HEK293 (cell line): ENCODE measurements at regions not wholly inside any gene's neighbourhood (a gene's known extent, or its start where the extent isn't known, plus 50 kb on each side); places are given as distances from the start of the nearest gene placed in this dataset.

Source experiments
- HOXA7 ChIP-seq: sonication (generic); formaldehyde crosslinking; IDR thresholded peaks from 2 replicates; pipeline ENCODE4 v1.8.1; 2022; ENCODE audit warnings: missing genetic modification reagents, borderline replicate concordance
- KLF1 ChIP-seq: fragments of 450-650 bp; formaldehyde crosslinking; IDR thresholded peaks from 2 replicates; pipeline ENCODE4 v1.5.1; 2016; ENCODE audit warnings: missing biosample characterization, missing genetic modification characterization
- KLF17 ChIP-seq: fragments of 450-650 bp; formaldehyde crosslinking; IDR thresholded peaks from 2 replicates; pipeline ENCODE4 v1.5.1; 2016; ENCODE audit warnings: missing biosample characterization, missing genetic modification characterization
- OSR2 ChIP-seq: fragments of 450-650 bp; formaldehyde crosslinking; IDR thresholded peaks from 2 replicates; pipeline ENCODE4 v1.5.1; 2016; ENCODE audit warnings: missing biosample characterization, missing genetic modification characterization
- OVOL3 ChIP-seq: fragments of 450-650 bp; formaldehyde crosslinking; IDR thresholded peaks from 2 replicates; pipeline ENCODE4 v1.5.1; 2016; ENCODE audit warnings: missing biosample characterization, missing genetic modification characterization
- PRDM6 ChIP-seq: fragments of 450-650 bp; formaldehyde crosslinking; IDR thresholded peaks from 2 replicates; pipeline ENCODE4 v1.5.1; 2017; ENCODE audit warnings: missing biosample characterization, missing genetic modification characterization
- SP3 ChIP-seq: fragments of 450-650 bp; formaldehyde crosslinking; IDR thresholded peaks from 2 replicates; pipeline ENCODE4 v1.5.1; 2016; ENCODE audit warnings: missing biosample characterization, missing genetic modification characterization
- TRIM28 ChIP-seq: IDR thresholded peaks from 2 replicates; pipeline ENCODE4 v1.6.1; 2011; ENCODE audit warnings: low read length, control low read depth, borderline replicate concordance
- ZBTB26 ChIP-seq: fragments of 450-650 bp; formaldehyde crosslinking; optimal IDR thresholded peaks from 2 replicates; pipeline ENCODE3; 2016; ENCODE audit warnings: missing biosample characterization, mild to moderate bottlenecking, missing genetic modification characterization
- ZFP37 ChIP-seq: fragments of 450-650 bp; formaldehyde crosslinking; IDR thresholded peaks from 2 replicates; pipeline ENCODE4 v1.5.1; 2016; ENCODE audit warnings: missing biosample characterization, missing genetic modification characterization
- ZIC2 ChIP-seq: fragments of 450-650 bp; formaldehyde crosslinking; IDR thresholded peaks from 2 replicates; pipeline ENCODE4 v1.5.1; 2016; ENCODE audit warnings: missing biosample characterization, missing genetic modification characterization
- ZNF112 ChIP-seq: fragments of 450-650 bp; formaldehyde crosslinking; IDR thresholded peaks from 2 replicates; pipeline ENCODE4 v1.5.0; 2017; ENCODE audit warnings: missing biosample characterization, missing genetic modification characterization
- ZNF138 ChIP-seq: fragments of 450-650 bp; formaldehyde crosslinking; IDR thresholded peaks from 2 replicates; pipeline ENCODE4 v1.5.1; 2016; ENCODE audit warnings: missing biosample characterization, missing genetic modification characterization, borderline replicate concordance
- ZNF175 ChIP-seq: fragments of 450-650 bp; formaldehyde crosslinking; IDR thresholded peaks from 2 replicates; pipeline ENCODE4 v1.5.1; 2016; ENCODE audit warnings: missing biosample characterization, missing genetic modification characterization
- ZNF2 ChIP-seq: fragments of 450-650 bp; formaldehyde crosslinking; IDR thresholded peaks from 2 replicates; pipeline ENCODE4 v1.5.1; 2016; ENCODE audit warnings: missing biosample characterization, missing genetic modification characterization
- ZNF23 ChIP-seq: fragments of 450-650 bp; formaldehyde crosslinking; IDR thresholded peaks from 2 replicates; pipeline ENCODE4 v1.5.1; 2016; ENCODE audit warnings: missing biosample characterization, missing genetic modification characterization, borderline replicate concordance
- ZNF239 ChIP-seq: fragments of 450-650 bp; formaldehyde crosslinking; IDR thresholded peaks from 2 replicates; pipeline ENCODE4 v1.5.1; 2016; ENCODE audit warnings: missing biosample characterization, missing genetic modification characterization
- ZNF274 ChIP-seq, 2 experiments: fragments of 200-500 bp in 1 of 2; fragments of 450-650 bp in 1 of 2; sonication (Bioruptor generic) in 1 of 2; formaldehyde crosslinking in 1 of 2; IDR thresholded peaks; 2 replicates each; pipeline versions ENCODE4 v1.5.1 to v1.6.1; 2014 to 2016; ENCODE audit warnings: borderline replicate concordance in 1 of 2, inconsistent platforms in 1 of 2, low read length in 1 of 2, missing biosample characterization in 1 of 2, missing genetic modification characterization in 1 of 2
- ZNF280C ChIP-seq: fragments of 450-650 bp; formaldehyde crosslinking; IDR thresholded peaks from 2 replicates; pipeline ENCODE4 v1.5.1; 2016; ENCODE audit warnings: missing biosample characterization, missing genetic modification characterization
- ZNF398 ChIP-seq: fragments of 450-650 bp; formaldehyde crosslinking; IDR thresholded peaks from 2 replicates; pipeline ENCODE4 v1.5.1; 2017; ENCODE audit warnings: missing biosample characterization, missing genetic modification characterization
- ZNF449 ChIP-seq: fragments of 450-650 bp; formaldehyde crosslinking; IDR thresholded peaks from 2 replicates; pipeline ENCODE4 v1.5.1; 2017; ENCODE audit warnings: missing biosample characterization, mild to moderate bottlenecking, missing genetic modification characterization, moderate library complexity
- ZNF530 ChIP-seq: fragments of 450-650 bp; formaldehyde crosslinking; IDR thresholded peaks from 2 replicates; pipeline ENCODE4 v1.5.1; 2016; ENCODE audit warnings: low read depth, missing biosample characterization, missing genetic modification characterization
- ZNF585B ChIP-seq: fragments of 450-650 bp; formaldehyde crosslinking; IDR thresholded peaks from 2 replicates; pipeline ENCODE4 v1.5.1; 2016; ENCODE audit warnings: missing biosample characterization, missing genetic modification characterization
- ZNF621 ChIP-seq: fragments of 450-650 bp; formaldehyde crosslinking; IDR thresholded peaks from 2 replicates; pipeline ENCODE4 v1.5.1; 2017; ENCODE audit warnings: missing biosample characterization, missing genetic modification characterization
- ZNF624 ChIP-seq: fragments of 450-650 bp; formaldehyde crosslinking; IDR thresholded peaks from 2 replicates; pipeline ENCODE4 v1.5.1; 2017; ENCODE audit warnings: missing biosample characterization, missing genetic modification characterization
- ZNF626 ChIP-seq: fragments of 450-650 bp; sonication (Bioruptor Pico); formaldehyde crosslinking; IDR thresholded peaks from 2 replicates; pipeline ENCODE4 v1.5.1; 2018; ENCODE audit warnings: missing biosample characterization, missing genetic modification characterization, inconsistent platforms
- ZNF639 ChIP-seq: fragments of 450-650 bp; formaldehyde crosslinking; IDR thresholded peaks from 2 replicates; pipeline ENCODE4 v1.5.1; 2016; ENCODE audit warnings: missing biosample characterization, missing genetic modification characterization
- ZNF76 ChIP-seq: fragments of 450-650 bp; formaldehyde crosslinking; IDR thresholded peaks from 2 replicates; pipeline ENCODE4; 2016; ENCODE audit warnings: low read depth, missing biosample characterization, missing genetic modification characterization, borderline replicate concordance

GRCh38 chr15:70492240-70493177 lies 270.8 kb downstream of the UACA start (continued):
- TF ChIP-seq KLF1 (tag by site-specific recombination) (peak; percentile 78), KLF17 (tag by site-specific recombination) (peak; percentile 83), ZNF274 (IDR thresholded peaks at IDR 0.05; ENCODE audit: low read length) (no peak), ZNF274 (tag by site-specific recombination; IDR thresholded peaks at IDR 0.05; ENCODE audit: borderline replicate concordance) (no peak), ZNF112 (tag by site-specific recombination) (no peak), ZNF626 (tag by site-specific recombination) (no peak), HOXA7 (CRISPR knock-in tag) (no peak), ZNF624 (tag by site-specific recombination) (no peak), ZNF530 (tag by site-specific recombination) (no peak), ZNF76 (tag by site-specific recombination) (peak; percentile 65), ZFP37 (tag by site-specific recombination) (no peak), OVOL3 (tag by site-specific recombination) (no peak), ZNF449 (tag by site-specific recombination) (no peak; the same call in 1 of the 2 replicates), ZNF23 (tag by site-specific recombination) (no peak), ZNF138 (tag by site-specific recombination) (no peak), OSR2 (tag by site-specific recombination) (no peak; the same call in 1 of the 2 replicates), ZNF585B (tag by site-specific recombination) (no peak), ZNF398 (tag by site-specific recombination) (peak; percentile 54; the same call in 1 of the 2 replicates), ZNF175 (tag by site-specific recombination) (no peak), ZNF639 (tag by site-specific recombination) (peak; percentile 16; the same call in 1 of the 2 replicates), ZNF621 (tag by site-specific recombination) (no peak), SP3 (tag by site-specific recombination) (peak; percentile 38; the same call in 1 of the 2 replicates), TRIM28 (no peak), ZNF239 (tag by site-specific recombination) (no peak), ZNF2 (tag by site-specific recombination) (peak; percentile 46; the same call in 1 of the 2 replicates), ZBTB26 (tag by site-specific recombination) (peak; percentile 15), PRDM6 (no peak), ZNF280C (tag by site-specific recombination) (no peak), ZIC2 (tag by site-specific recombination) (peak; percentile 99)
